ENCODE measurements at regions not wholly inside any gene's neighbourhood (a gene's known extent, or its start where the extent isn't known, plus 50 kb on each side); places are given as distances from the start of the nearest gene placed in this dataset.

DNA sequence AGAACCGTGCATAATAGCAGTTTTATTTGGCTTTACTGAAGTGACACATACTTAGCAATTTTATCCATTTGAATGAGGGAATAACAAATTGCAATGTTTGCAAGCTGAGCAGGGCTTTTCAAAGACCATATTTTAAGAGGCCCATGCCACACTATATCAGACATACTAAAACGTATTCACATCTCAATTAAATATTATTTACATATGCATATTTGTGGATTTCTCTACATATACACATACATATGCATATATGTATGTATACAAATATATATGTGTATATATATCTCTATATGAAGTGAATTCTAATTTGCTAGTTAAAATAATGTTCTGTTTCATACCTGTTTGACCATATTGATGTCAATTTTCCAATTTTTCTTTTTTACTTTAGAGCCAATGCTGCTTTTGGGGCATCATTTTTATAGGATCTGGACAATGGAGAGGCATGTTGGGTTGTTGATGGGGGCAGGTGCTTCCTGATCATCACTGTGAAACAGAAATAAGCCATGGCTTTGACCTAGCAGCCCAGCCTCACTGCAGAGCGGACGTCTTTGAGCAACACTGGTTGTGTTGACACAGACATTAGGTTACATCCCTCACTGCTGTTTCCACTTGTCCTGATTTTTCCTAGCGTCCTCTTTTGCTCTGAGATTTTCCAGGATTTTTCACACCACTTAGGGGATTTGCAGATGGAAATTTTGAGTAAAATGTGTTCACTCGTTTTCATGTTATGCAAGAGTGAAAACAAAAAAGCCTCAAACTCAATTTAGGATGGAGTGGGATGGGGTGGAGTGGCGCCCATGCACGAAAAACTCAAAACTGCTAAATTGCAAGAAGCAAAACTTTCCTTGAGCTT, 56.9 kb downstream of the RDH14 start:
- DNase-seq (ENCODE audit: low spot score) = no peak

DNA sequence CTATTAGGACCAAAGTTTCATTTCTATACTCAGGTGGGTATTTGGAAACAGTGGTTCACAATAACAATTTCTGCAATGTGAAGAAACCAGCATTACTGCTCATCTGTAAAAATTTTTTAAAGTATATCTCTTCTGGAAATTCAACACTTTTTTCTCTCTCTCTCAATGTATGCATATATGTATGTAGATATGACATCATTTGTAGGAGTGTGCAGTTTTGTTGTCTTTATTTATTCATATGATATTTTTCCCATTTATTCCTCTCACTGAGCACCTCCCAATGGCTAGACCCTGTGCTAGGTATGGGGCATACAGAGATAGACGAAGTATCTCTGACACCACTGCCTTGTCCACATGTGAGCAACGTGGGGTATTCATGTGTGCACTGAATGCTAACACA, 58.3 kb downstream of the RDH14 start:
- no peak for DNase-seq (ENCODE audit: low spot score)

DNA sequence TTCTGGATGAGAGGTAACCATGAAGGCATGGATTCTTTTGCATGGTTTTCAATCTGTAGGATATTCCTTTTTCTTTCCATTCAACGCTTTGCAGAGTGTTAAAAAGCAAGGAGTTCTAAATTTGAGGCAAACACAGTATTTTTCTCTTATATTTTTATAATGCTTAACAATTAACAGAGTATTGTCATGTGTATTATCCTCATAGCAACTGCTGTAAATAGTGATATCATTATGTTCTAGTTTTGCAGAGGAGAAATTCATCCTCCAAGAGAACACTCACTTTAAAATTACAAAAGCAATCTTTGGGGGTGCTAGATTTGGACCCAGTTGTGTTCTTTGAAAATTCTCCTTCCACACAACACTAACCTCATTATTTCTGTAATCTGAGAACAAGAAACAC, 58.7 kb downstream of the RDH14 start:
- no peak for DNase-seq (ENCODE audit: low spot score)

DNA sequence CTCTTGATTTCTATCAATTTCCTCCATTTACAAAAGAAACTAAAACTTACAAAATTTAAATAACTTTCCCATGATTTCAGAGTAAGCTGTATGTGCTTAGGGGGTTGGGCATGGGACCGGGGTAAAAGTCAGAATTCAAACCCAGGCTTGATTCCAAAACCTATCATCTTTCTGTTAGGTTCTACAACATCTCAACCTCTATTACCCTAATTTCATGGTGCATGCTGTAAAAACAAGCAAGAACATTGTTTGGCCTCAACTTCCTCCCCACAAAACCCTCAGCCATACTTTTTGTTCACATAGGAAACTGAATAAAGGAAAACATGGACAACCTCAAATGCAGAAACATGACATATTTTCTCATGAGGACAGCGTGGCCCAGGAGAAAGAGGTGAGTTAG, 59.3 kb downstream of the RDH14 start:
- DNase-seq (ENCODE audit: low spot score) = no peak

DNA sequence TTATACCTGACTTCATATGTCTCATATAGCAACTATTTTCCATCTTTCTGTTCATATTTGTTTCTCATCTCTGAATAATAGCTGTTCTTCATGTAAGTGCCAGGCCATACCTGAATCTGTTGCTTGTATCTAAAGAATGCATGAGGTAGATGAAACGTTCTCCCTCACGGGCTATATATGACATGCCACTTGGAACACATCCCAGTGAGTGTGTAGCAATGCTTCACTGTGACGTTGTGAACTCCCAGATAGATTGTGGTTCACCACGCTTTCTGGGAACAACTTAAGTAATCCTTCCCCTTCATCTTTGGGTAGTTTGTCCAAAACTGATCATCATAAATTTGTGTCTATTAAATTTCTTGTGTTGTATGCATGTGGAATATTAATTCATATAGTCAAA, 60.1 kb downstream of the RDH14 start:
- no peak for DNase-seq (ENCODE audit: low spot score)

DNA sequence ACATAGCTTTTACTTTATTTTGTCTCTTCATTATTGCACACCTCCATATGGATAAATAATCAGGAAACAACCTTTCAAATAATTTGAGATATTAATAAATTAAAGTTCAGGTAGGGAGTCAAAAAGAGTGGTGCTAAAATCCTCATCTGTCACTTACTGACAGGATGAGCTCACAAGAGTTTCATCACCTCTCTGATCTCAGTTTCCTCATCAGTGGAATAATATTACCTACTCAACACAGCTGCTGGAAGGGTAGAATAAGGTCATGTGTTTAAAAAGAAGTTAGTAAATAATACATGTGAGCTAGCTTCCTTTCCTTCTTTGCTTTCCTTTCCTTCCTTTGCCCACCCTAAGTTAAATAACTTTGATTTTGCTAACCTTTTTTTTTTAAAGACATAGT, 61.9 kb downstream of the RDH14 start:
- no peak for DNase-seq (ENCODE audit: low spot score)

DNA sequence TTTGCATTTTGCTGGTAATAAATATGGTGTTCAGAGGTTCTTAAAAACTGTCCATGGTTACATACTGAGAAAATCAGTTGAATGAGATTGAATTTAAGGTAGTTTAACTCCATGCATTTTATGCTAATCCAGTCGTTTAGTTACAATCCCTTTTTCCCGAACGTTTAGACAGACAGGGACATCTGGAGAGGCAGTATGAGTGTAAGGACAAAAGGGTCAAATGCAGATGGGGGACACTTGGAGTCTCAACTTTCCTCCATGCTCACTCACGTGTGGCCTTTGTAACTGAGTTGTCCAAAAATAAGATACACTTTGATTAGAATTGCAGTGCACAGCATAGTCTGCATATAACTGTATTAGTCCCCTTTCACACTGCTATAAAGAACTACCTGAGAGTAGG, 63.9 kb downstream of the RDH14 start:
- DNase-seq (ENCODE audit: low spot score) = no peak

DNA sequence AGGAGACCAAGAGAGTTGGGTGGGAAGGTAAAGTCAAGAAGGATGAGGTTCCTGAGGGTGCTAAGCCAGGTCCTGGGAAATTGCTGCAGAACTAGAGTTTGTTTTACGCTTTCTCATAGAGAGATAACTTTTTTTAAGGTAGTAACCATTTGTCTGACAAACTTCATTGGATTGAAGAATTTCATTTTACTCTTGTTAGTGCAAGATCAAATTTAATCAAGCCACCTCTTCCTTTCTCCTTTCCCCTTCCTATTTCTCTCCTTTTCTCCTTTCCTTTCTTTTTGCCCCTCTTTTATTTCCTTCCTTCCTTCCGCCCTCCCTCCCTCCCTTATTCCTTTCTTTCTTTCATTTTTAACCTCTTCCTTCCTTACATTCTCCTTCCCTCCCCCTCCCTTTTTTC, 65.4 kb downstream of the RDH14 start:
- no peak for DNase-seq (ENCODE audit: low spot score)

DNA sequence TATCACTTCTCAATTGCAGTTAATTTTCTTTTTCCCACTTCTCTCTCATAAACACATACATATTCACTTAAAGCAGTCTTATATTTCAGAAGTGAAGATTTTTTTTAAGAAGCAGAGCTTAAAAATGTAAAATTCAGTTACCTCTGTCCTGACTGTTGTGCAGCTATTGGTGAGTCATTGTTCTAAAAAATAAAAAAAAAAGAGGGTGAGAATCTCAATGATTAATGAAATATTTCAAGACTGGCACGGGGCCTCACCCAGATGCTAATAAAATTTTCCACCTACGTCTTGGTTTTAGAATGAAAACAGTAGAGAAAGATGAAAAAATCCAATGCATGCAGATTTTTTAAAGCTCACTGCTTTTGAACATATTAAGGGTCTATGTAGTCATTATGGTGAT, 67.7 kb downstream of the RDH14 start:
- no peak for DNase-seq (ENCODE audit: low spot score)

DNA sequence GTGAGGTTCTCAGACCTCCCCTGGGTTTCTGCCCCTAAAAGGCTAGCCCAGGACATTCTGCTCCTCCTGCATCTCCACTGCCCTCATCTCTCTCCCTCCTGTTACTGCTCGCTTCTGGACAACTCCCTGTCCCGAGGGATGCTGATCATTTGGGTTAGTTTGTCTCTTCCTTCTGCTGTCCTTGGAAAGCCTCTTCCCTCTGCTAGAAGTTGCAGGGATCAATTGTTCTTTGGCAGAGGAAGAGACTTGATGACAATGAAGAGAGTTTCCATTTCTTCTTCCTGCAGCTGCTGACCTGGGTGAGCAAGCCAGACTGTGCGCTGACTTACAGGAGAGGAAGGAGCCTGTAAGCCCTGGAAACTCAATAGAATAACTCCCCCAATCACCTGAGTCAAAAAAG, 68.9 kb downstream of the RDH14 start:
- DNase-seq (ENCODE audit: low spot score) = no peak

DNA sequence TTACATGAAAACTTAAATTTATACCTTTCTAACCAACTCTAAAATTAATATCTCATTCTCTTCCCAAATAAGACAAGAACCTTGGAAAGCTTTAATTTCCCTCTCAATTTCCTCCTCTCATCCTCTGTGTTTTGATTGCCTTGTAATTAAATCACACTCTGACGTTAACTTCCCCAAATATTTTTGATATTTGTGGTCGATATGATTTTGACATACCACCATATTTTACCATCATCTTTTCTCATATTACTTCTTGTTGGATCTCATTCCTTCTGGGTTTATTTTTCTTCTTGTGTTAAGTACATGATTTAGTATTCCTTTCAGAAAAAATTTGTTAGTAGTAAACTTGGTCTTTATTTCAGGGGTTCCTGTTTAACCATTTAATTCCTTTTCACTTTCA, 69.6 kb downstream of the RDH14 start:
- no peak for DNase-seq (ENCODE audit: low spot score)

DNA sequence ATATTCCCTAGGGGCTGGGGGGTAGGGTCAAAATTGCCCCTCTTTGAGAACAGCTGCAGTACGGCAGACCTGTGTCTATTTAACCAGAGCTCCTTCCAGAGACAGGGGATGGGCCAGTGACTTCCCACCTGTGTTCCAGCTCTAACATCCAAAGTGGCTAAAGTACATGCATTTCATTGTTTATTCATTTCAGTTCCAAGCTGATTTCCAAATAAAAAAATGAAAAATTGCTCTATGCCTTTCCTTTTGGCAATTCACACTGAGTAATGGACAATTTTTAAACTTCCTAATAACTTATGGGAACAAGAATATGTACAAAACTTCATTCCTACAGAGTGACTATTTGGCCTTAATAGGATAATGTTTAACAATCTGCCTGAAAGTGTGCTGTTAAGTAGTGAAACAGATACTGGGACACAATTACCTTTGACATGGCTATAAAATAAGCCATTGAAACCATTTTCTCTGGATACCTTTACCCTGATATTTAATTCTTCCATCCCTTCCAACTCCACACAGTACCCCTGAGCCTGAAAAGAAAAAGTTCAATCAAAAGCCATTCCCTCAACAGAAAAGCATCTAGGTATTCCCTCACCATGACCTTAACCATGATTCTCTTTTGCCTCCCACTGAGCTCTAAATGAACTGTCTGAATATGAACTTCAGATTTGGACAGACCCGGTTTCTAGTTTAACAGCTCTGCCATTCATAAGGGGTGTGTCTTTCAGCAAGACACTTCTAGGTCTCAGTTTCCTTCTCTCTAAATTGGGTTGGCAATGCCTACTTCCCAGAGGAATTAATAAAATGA, 73.1 kb downstream of the RDH14 start:
- DNase-seq (ENCODE audit: low spot score) = no peak

DNA sequence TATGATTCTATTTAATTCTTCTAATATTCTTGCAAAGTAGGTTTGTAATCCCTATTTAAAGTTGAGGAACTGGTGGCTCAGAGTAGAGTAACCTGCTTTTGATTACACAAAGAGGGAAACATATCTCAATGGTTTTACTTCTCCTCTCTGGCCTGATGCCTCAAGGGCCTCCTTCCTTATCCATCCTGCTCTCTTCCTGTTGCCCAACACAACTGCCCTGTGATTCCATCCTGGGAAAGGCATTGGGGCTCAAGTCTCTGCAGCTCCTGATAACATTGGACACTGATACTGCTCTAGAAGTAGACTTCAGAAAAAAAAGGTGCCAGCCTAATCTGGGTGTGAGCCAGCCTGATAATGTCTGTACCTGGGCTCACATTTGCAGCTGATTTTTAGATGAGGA, 75.8 kb downstream of the RDH14 start:
- DNase-seq (ENCODE audit: low spot score) = no peak

DNA sequence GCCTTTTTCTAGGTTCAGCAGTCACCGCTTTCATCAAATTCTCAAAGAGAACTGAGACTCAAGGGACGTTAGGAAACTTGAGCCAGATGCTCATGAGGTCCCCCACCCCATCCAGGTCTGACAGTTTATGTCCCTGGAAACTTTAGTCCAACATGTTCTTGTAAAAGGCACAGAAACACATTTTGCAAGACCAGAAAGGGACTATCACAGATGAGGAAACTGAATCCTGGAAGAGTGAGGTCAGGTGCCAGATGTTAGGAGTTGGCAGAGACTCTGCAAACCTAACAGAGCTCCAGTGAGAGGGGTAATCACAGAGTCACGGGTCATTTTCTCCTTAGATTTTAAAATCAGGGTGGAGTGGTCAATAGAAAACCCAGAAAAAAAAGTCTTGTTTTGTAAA, 76.6 kb downstream of the RDH14 start:
- no peak for DNase-seq (ENCODE audit: low spot score)

DNA sequence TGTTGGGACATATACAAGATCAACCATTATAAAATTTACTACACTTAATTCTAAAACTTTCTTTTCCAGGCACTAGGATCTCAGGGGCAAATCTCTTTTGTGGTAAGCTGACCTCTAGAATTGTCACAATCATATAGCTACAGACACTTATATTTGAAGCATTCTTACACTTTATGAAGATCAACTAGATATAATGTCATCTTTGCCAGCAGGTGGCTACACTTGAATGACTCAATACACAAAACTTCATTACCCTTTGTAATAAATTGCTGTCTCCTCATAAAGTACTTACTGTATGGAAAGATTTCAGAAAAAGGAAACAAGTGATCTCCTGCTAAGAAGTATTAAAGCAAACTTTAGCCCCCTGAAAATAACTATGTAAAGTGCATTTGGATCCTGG, 77.8 kb downstream of the RDH14 start:
- no peak for DNase-seq (ENCODE audit: low spot score)

DNA sequence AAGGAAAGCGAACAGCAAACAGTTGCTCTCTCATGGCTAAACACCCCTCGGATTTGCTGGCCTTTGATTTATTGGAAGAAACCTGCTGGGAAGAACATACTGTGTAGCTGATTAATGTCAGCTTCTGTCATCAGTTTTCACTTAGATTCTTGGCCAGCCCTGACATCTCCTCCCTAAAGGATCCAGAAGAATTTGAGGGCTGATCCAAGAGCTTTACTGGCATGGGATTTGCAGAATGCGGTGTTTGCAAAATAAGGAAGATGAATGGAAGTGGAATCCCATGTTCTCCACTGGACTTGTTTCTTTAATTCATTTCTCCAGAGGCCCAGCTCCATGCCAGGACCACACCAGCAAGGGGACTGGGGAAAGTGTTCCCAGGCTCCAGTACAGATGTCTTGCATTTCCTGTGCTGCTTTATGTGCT, 80.5 kb downstream of the RDH14 start:
- DNase-seq (ENCODE audit: low spot score) = no peak

DNA sequence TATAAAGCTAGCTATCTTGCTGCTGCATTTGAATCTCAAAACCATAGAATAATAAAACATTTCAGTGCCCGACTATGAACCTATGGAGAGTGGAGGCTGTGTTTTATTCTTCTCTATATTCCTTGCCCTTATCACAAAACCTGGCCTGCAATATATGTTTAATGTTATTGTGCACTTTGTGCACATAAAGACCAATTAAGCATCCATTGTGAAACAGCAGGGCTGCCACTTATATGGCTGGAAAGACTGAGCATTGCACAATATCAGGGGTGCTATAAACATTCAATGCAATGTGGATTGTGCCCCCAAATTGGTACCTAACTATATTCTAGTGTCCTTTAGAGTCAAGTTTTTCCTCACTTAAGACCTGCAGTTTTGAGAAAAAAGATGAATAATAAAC, 83.2 kb downstream of the RDH14 start:
- DNase-seq (ENCODE audit: low spot score) = no peak

DNA sequence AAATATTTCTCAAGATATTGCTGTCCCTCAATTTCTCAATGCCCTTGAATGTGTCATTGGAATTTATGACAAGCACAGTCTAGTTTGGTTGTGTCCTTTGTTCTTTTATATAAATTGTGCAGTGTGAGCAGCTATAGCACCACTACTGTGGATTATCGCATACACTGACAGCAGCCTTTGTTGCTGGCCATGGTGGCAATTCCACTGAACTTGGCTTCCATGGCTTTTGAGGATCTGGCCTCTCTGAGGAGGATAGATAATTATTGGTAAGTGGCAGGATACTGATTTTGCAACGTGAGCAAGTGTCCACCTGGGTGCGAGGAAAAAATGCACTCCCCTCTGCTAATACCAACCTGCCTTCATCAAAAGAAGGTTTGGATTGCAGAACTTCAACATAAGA, 84.0 kb downstream of the RDH14 start:
- DNase-seq (ENCODE audit: low spot score) = no peak

DNA sequence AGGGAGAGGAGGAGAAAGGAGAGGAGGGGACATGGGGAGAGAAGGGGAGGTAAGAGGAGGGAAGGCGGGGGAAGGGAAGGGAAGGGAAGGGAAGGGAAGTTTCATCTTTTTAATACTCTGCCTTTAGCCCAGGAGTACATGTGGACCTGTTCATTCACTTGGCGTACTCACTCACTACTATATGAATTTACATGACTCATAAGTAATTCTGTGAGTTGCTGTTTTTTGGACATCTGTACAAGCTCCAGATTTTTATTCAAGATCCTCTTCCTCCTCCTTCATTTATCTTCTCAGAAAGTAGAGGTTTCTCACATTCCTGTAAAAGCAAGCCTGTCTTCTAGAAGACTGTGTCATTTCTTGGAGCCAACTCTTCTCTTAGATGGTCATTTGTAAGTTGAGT, 84.6 kb downstream of the RDH14 start:
- no peak for DNase-seq (ENCODE audit: low spot score)

DNA sequence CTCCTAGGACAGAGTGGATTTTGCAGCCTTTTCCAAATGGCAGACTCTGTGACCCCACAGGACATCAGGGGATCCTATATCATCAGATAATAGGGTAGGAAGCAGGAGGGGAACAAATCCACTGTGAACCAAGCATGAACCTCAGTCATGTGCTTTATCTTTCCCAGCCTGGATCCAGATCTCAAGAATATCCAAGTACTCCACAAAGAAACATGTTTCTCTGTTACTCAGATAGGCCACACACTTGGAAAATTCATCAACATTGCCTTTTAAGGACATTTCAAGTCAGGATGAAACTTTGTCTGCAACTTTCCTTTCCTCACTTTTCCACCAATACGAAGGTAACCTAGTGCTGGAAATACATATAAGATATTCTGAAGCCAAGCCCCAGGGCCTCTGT, 85.8 kb downstream of the RDH14 start:
- DNase-seq (ENCODE audit: low spot score) = no peak

DNA sequence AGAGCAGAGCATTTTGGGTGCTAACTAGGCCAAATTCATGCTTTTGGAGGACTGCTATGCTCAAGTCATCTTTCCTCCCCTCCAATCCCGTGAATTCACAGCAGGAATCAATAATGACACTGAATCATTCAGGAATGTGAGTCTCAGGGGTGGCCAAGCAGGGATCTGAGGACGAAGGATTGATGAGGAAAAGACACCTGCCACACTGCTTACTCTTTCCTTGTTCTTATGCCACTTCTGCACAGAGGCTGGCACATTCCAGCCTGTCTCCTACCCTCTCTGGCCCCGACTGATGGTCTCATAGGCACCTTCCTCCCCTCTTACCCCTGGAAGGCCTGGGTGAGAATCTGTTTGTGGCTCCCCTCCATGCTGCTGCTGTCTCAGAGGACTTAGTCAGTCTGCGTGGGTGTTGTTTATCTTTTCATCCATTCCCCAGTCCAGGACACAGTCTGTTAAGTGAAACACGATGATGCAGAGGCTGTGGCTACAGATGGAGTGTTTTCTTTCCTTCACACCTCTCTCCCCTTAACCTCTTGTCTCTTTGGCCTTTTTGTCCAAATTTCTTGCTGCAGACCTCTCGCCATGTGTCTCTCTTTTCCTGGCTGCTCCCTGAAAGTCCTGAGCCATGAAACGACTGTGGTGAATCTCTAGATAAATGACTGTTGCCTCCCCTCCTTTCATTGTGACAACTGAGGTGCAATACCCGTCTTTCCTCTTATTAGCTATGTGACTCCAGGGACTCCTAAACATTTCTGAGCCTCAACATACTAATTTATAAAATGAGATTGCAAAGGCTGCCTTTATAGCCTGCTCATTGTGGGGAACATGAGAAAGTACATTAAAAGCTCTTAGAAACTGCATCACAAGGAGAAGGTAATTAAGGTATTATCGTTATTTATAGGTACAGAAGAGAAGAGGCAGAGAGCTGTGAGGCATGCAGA, 86.9 kb downstream of the RDH14 start:
- DNase-seq (ENCODE audit: low spot score) = peak; percentile 32

DNA sequence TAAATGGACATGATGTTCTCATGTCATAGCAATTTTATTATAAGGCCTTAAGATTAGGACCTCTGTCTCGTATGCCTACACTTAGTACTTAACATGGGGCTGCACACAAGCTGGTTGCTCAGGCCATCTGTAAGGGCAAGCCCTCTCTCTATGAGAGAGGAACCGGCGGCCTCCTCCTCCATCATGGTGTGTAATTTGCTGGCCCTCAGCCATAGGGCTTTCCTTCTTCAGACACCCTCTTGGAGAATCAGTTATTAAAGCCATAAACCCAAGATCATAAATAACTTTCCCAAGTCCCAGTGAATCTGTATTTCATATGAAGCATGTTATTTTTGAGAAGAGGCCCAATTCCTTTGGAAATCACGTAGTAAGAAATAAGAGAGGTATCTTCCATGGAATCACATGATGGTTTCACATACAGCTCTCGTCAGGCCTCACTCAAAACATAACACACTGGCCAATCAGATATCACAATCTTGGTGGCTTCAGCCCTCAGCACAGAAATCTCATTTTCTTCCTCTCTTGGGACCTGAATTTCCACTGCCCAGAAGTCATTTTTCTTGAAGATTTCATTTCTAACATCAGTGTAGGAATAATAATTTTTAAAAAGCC, 92.6 kb downstream of the RDH14 start:
- DNase-seq (ENCODE audit: low spot score) = no peak

Measured in Ammon's horn (tissue), 1 donor.